C4-2B (cell line): ENCODE measurements at regions not wholly inside any gene's neighbourhood (a gene's known extent, or its start where the extent isn't known, plus 50 kb on each side); places are given as distances from the start of the nearest gene placed in this dataset.

Experiments
- ZFX ChIP-seq: fragments of 450-650 bp; IDR thresholded peaks from 2 replicates; pipeline ENCODE4 v1.6.1; 2017
- TF ChIP-seq, protein P1 (sequence below): fragments of 450-650 bp; conservative IDR thresholded peaks from 2 replicates; pipeline ENCODE4 v1.5.1; 2017; ENCODE audit warnings: mild to moderate bottlenecking

DNA sequence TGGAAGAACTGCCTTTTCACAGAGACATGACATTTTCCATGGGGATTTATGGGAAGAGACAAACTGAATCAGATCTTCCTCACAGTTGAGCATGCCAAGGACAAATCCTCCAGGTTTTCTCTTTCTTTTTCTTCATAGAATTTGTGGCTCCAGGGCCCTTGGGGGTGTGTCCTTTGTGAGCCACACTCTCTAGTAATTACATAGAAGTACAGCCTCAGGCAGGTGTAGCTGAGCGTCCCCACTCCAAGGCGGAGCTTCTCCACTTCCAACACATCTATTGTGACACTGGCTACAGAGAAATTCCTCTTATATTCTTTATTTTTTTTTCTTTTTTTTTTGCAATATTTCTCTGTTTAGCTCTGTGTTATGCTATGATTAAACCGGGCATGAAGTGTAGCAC, 420.5 kb upstream of the CD180 start:
- TF ChIP-seq, protein P1, sequence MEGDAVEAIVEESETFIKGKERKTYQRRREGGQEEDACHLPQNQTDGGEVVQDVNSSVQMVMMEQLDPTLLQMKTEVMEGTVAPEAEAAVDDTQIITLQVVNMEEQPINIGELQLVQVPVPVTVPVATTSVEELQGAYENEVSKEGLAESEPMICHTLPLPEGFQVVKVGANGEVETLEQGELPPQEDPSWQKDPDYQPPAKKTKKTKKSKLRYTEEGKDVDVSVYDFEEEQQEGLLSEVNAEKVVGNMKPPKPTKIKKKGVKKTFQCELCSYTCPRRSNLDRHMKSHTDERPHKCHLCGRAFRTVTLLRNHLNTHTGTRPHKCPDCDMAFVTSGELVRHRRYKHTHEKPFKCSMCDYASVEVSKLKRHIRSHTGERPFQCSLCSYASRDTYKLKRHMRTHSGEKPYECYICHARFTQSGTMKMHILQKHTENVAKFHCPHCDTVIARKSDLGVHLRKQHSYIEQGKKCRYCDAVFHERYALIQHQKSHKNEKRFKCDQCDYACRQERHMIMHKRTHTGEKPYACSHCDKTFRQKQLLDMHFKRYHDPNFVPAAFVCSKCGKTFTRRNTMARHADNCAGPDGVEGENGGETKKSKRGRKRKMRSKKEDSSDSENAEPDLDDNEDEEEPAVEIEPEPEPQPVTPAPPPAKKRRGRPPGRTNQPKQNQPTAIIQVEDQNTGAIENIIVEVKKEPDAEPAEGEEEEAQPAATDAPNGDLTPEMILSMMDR: no peak
- no peak for TF ChIP-seq ZFX
